ENCODE measurements at regions not wholly inside any gene's neighbourhood (a gene's known extent, or its start where the extent isn't known, plus 50 kb on each side); places are given as distances from the start of the nearest gene placed in this dataset.
A peak's percentile ranks its signal among the peaks of the same experiment; 100 is the strongest.

DNA sequence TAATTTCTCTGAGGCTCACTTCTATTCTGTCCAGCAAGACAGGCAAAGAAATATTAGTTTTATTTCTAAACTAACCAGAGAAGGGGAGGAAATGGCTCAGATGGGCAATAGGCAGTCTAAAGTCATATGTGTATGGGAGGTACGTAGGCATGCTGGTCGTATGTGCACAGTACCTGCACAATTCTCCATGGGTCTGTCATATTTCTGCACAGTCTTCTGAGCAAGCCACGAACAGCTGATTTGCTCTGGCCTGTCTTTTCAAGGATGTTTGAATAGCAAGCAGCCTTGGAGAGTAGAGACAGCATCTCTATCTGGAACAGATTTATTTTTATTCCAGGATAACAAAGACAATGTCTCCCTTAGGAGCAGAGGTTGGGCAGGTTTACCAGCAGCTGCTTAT is 92.1 kb downstream of the SLC25A47 start:
- Histone ChIP-seq H2BK5ac (ENCODE audit: low read depth, low read length) (no peak overlapping the region), H3K4ac (replicated peaks; ENCODE audit: insufficient read length, low read depth, low read length) (no peak overlapping the region), H3K27me3 (replicated peaks in 1 of 4; ENCODE audit: control insufficient read depth in 3 of 4, extremely low read depth in 1 of 4, insufficient read depth in 3 of 4, low read length in 3 of 4) (no peaks in the 10 kb centered on the region), H3K4me3 (ENCODE audit: extremely low read depth in 1 of 4, insufficient read depth in 2 of 4, low read depth in 3 of 4, low read length in 4 of 4) (no peak overlapping the region), H4K8ac (ENCODE audit: extremely low read depth, insufficient read depth, low read length) (no peak overlapping the region), H2BK15ac (ENCODE audit: low read length) (no peak overlapping the region), H3K23me2 (ENCODE audit: low read depth, low read length) (no peaks in the 10 kb centered on the region), H2BK20ac (ENCODE audit: low read length) (no peak overlapping the region), H4K20me1 (replicated peaks in 1 of 2; ENCODE audit: control insufficient read depth in 1 of 2, insufficient read depth in 2 of 2, low read length in 2 of 2) (no peaks in the 10 kb centered on the region), H3K4me1 (replicated peaks in 1 of 4; ENCODE audit: control insufficient read depth in 3 of 4, insufficient read depth in 4 of 4, low read length in 3 of 4) (peaks cover 2 to 10% (median 5%) of the 10 kb centered on the region in 4 experiments; a peak in 6 of 7 replicates), H2BK12ac (ENCODE audit: low read depth, low read length) (no peak overlapping the region), H3K23ac (ENCODE audit: insufficient read length) (no peak overlapping the region), H3K9ac (replicated peaks in 1 of 4; ENCODE audit: extremely low read depth in 1 of 4, low read depth in 3 of 4, low read length in 3 of 4) (peak overlapping the region in 1 of 4 experiments; percentile 18; a peak in 1 of 7 replicates), H3K4me2 (ENCODE audit: insufficient read depth in 1 of 2, low read depth in 2 of 2, low read length in 2 of 2) (no peak overlapping the region), H2BK120ac (replicated peaks; ENCODE audit: low read depth, low read length) (no peak overlapping the region), H3K79me1 (ENCODE audit: low read depth, low read length) (no peaks in the 10 kb centered on the region; the same call in 1 of the 2 replicates), H2AFZ (ENCODE audit: low read length) (no peak overlapping the region), H3K56ac (replicated peaks; ENCODE audit: insufficient read length, low read depth, low read length) (no peak overlapping the region), H2AK5ac (ENCODE audit: low read depth, low read length) (no peak overlapping the region), H4K5ac (ENCODE audit: insufficient read length, low read depth, low read length) (no peak overlapping the region), H3K18ac (ENCODE audit: extremely low read depth, low read length) (no peak overlapping the region), H3K14ac (ENCODE audit: insufficient read length) (no peak overlapping the region), H3K79me2 (ENCODE audit: control insufficient read depth in 1 of 2, insufficient read depth in 2 of 2, low read length in 2 of 2) (no peaks in the 10 kb centered on the region), H3K36me3 (ENCODE audit: control insufficient read depth in 2 of 4, insufficient read depth in 4 of 4, low read length in 3 of 4) (no peaks in the 10 kb centered on the region), H4K91ac (replicated peaks; ENCODE audit: insufficient read length, low read length) (no peak overlapping the region), H3K9me3 (ENCODE audit: insufficient read depth in 2 of 2, low read depth in 1 of 2, low read length in 1 of 2) (no peaks in the 10 kb centered on the region), H3K27ac (ENCODE audit: low read depth, low read length) (no peak overlapping the region)
- POLR2A ChIA-PET (ENCODE audit: partially characterized antibody) = no interaction called here
- 76% methylated on average over 3 of the region's 3 CpGs; no CpG with 5 or more reads in 1 of the 2 experiments for WGBS, 2 experiments (ENCODE audit: extremely low coverage in 1 of 2, insufficient coverage in 1 of 2, insufficient read length in 1 of 2, insufficient replicate concordance in 2 of 2, low coverage in 1 of 2, low lambda C conversion rate in 2 of 2, missing lambda C conversion rate in 1 of 2)
- CTCF ChIA-PET (ENCODE audit: partially characterized antibody) = interaction anchor here (0.9 to 9.9 kb wide), 9 partner anchors 13 to 401 kb away, joined by 3 to 119 read pairs (median 3); no protein-coding TSS in a partner anchor
- FAIRE-seq (no peak), DNase-seq (ENCODE audit: low read depth in 1 of 2, low spot score in 2 of 2) (no peak)
- no peak for TF ChIP-seq SP4 (IDR thresholded peaks at IDR 0.05; ENCODE audit: low read length)
- no peak for TF ChIP-seq JUND (IDR thresholded peaks at IDR 0.05; ENCODE audit: low read length)
- no peak for TF ChIP-seq SUZ12 (IDR thresholded peaks at IDR 0.05; ENCODE audit: low read length)
- no peak for TF ChIP-seq SAP30 (IDR thresholded peaks at IDR 0.05; ENCODE audit: insufficient read depth, insufficient replicate concordance, low read length)
- no peak for TF ChIP-seq SP1 (IDR thresholded peaks at IDR 0.05; ENCODE audit: low read depth, low read length)
- no peak for TF ChIP-seq ZNF274 (IDR thresholded peaks at IDR 0.05; ENCODE audit: borderline replicate concordance, extremely low read depth, low read length)
- TF ChIP-seq TCF12 (IDR thresholded peaks at IDR 0.05; ENCODE audit: low read depth, low read length) = no peak
- TF ChIP-seq, protein P1, sequence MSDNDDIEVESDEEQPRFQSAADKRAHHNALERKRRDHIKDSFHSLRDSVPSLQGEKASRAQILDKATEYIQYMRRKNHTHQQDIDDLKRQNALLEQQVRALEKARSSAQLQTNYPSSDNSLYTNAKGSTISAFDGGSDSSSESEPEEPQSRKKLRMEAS (IDR thresholded peaks at IDR 0.05) = no peak
- TF ChIP-seq, protein P2, sequence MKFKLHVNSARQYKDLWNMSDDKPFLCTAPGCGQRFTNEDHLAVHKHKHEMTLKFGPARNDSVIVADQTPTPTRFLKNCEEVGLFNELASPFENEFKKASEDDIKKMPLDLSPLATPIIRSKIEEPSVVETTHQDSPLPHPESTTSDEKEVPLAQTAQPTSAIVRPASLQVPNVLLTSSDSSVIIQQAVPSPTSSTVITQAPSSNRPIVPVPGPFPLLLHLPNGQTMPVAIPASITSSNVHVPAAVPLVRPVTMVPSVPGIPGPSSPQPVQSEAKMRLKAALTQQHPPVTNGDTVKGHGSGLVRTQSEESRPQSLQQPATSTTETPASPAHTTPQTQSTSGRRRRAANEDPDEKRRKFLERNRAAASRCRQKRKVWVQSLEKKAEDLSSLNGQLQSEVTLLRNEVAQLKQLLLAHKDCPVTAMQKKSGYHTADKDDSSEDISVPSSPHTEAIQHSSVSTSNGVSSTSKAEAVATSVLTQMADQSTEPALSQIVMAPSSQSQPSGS (IDR thresholded peaks at IDR 0.05; ENCODE audit: low read length) = no peak
- TF ChIP-seq SRF (IDR thresholded peaks at IDR 0.05; ENCODE audit: low read depth, low read length) = no peak
- no peak for TF ChIP-seq RAD21 (IDR thresholded peaks at IDR 0.05 in 1 of 2, conservative IDR thresholded peaks at IDR 0.05 in 1 of 2; ENCODE audit: low read depth in 2 of 2, low read length in 2 of 2)
- TF ChIP-seq CTBP2 (IDR thresholded peaks at IDR 0.05; ENCODE audit: borderline replicate concordance, insufficient read depth, insufficient read length, low read length) = no peak
- TF ChIP-seq POU5F1 (IDR thresholded peaks at IDR 0.05; ENCODE audit: low read depth, low read length) = no peak

All from H1 (cell line).